ENCODE measurements at regions not wholly inside any gene's neighbourhood (a gene's known extent, or its start where the extent isn't known, plus 50 kb on each side); places are given as distances from the start of the nearest gene placed in this dataset.
"Not testable (repeated sequence)": the region's sequence is repeated elsewhere in the genome, so short reads cannot be mapped to it uniquely, and the experiment has no call there.

DNA sequence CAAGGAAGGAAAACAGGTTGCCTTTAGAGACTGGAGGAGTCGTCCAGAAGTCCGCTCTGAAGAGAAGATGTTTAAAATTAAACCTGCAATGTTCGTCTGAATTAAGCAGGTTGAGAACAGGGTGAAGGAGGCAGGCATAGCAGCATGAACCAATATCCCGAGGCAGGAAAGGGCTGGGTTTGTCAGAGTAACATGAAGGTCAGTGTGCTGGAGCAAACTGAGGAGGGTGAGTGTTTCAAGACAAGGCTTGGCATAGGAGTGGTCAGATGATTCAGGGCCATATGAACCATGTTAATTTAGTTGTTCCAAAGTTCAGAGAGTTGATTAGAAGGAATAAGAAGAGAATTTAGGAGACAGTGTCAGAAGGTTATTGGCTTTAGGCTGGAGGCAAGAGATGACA is 93.3 kb downstream of the UTRN start:
- H3K9me3 Mint-ChIP-seq = peaks cover 11% of the 10 kb centered on the region
- TF ChIP-seq, protein P1, sequence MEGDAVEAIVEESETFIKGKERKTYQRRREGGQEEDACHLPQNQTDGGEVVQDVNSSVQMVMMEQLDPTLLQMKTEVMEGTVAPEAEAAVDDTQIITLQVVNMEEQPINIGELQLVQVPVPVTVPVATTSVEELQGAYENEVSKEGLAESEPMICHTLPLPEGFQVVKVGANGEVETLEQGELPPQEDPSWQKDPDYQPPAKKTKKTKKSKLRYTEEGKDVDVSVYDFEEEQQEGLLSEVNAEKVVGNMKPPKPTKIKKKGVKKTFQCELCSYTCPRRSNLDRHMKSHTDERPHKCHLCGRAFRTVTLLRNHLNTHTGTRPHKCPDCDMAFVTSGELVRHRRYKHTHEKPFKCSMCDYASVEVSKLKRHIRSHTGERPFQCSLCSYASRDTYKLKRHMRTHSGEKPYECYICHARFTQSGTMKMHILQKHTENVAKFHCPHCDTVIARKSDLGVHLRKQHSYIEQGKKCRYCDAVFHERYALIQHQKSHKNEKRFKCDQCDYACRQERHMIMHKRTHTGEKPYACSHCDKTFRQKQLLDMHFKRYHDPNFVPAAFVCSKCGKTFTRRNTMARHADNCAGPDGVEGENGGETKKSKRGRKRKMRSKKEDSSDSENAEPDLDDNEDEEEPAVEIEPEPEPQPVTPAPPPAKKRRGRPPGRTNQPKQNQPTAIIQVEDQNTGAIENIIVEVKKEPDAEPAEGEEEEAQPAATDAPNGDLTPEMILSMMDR (IDR thresholded peaks at IDR 0.05) = no peak
- no peak for DNase-seq
- H3K36me3 Mint-ChIP-seq (ENCODE audit: low read depth) = peaks cover 30% of the 10 kb centered on the region
- H3K27ac Mint-ChIP-seq = peak overlapping the region; percentile 80
- H3K4me1 Mint-ChIP-seq (ENCODE audit: low read depth) = peaks cover 41% of the 10 kb centered on the region
- H3K4me3 Mint-ChIP-seq = peak overlapping the region; percentile 53
- no peaks in the 10 kb centered on the region; the same call in 1 of the 2 replicates for H3K27me3 Mint-ChIP-seq (ENCODE audit: insufficient read depth)

DNA sequence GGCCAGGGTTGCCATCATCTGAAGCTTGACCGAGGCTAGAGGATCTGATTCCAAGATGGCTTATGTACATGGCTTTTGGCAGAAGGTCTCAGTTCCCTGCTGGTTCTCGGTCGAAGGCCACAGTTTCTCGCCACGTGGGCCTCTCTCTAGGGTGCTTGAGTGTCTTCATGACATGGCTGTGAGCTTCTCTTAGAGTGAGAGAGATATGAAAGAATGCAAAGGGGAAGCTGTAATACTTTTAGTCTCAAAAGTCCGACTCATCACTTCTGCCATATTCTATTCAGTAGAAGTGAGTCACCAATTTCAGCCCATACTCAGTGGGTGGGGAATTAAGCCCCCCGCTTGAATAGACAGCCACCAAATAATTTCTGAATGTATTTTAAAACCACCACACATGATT is 94.2 kb downstream of the UTRN start:
- peaks cover 11% of the 10 kb centered on the region for H3K9me3 Mint-ChIP-seq
- peak overlapping the region; percentile 5; the same call in 1 of the 2 replicates for H3K4me3 Mint-ChIP-seq
- no peaks in the 10 kb centered on the region; the same call in 1 of the 2 replicates for H3K27me3 Mint-ChIP-seq (ENCODE audit: insufficient read depth)
- peak overlapping the region; percentile 80 for H3K27ac Mint-ChIP-seq
- TF ChIP-seq, protein P1 (IDR thresholded peaks at IDR 0.05) = no peak
- DNase-seq = peak; percentile 36
- peaks cover 42% of the 10 kb centered on the region for H3K4me1 Mint-ChIP-seq (ENCODE audit: low read depth)
- peaks cover 30% of the 10 kb centered on the region for H3K36me3 Mint-ChIP-seq (ENCODE audit: low read depth)

DNA sequence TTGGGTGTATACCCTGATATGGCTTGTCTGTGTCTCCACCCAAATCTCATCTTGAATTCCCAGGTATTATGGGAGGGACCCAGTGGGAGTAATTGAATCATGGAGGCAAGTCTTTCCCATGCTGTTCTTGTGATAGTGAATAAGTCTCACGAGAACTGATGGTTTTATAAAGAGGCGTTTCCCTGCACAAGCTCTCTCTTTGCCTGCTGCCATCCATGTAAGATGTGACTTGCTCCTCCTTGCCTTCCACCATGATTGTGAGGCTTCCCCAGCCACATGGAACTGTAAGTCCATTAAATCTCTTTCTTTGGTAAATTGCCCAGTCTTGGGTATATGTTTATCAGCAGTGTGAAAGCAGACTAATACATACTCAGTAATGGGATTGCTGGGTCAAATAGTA is 96.4 kb downstream of the UTRN start:
- Mint-ChIP-seq H3K36me3 (ENCODE audit: low read depth) (peaks cover 33% of the 10 kb centered on the region), H3K4me1 (ENCODE audit: low read depth) (peaks cover 40% of the 10 kb centered on the region), H3K9me3 (peaks cover 11% of the 10 kb centered on the region)
- not testable (repeated sequence) for H3K27me3 Mint-ChIP-seq (ENCODE audit: insufficient read depth); H3K4me3 Mint-ChIP-seq; H3K27ac Mint-ChIP-seq; DNase-seq

DNA sequence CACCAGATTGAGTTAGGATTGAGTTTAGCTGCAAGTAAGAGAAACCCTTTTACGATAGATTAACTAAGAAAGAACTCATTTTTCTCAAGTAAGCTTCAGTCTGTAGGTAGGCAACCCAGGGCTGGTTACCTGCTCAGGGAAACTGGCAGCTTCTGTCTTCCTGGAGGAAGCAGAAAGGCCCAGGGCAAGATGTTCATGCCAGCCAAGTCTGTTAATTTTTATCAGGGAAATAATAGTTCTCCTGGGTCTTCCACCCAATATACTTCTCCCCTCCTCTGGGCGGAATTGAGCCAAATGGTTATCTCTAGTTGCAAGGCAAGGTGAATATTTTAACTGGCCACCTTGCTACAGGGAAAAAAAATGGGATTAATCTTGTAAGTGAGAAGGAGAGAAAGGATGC is 98.2 kb downstream of the UTRN start:
- H3K4me3 Mint-ChIP-seq = no peak overlapping the region
- peaks cover 33% of the 10 kb centered on the region for H3K36me3 Mint-ChIP-seq (ENCODE audit: low read depth)
- no peak for DNase-seq
- H3K9me3 Mint-ChIP-seq = peaks cover 11% of the 10 kb centered on the region
- H3K4me1 Mint-ChIP-seq (ENCODE audit: low read depth) = peaks cover 27% of the 10 kb centered on the region
- TF ChIP-seq, protein P1 (IDR thresholded peaks at IDR 0.05) = no peak
- H3K27me3 Mint-ChIP-seq (ENCODE audit: insufficient read depth) = no peaks in the 10 kb centered on the region; the same call in 1 of the 2 replicates
- no peak overlapping the region for H3K27ac Mint-ChIP-seq

DNA sequence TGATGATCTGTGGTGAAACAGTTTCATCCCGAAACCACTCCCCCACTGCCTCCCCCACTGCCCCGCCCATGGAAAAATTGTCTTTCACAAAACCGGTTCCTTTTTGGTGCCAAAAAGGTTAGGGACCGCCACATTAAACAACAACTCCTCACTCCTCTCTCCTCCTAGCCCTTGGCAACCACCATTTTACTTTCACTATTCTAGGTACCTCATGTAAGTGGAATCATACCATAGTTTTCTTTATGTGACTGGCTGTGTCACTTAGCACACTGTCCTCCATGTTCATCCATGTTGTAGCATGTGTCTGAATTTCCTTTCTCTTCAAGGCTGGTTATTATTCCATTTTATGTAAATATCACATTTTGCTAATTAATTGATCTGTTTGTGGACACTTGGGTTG is 99.3 kb downstream of the UTRN start:
- no peak for DNase-seq
- Mint-ChIP-seq H3K4me3 (no peak overlapping the region), H3K36me3 (ENCODE audit: low read depth) (peaks cover 29% of the 10 kb centered on the region), H3K27me3 (ENCODE audit: insufficient read depth) (no peaks in the 10 kb centered on the region; the same call in 1 of the 2 replicates), H3K27ac (no peak overlapping the region), H3K9me3 (peaks cover 11% of the 10 kb centered on the region), H3K4me1 (ENCODE audit: low read depth) (peaks cover 16% of the 10 kb centered on the region)
- TF ChIP-seq, protein P1 (IDR thresholded peaks at IDR 0.05) = no peak

DNA sequence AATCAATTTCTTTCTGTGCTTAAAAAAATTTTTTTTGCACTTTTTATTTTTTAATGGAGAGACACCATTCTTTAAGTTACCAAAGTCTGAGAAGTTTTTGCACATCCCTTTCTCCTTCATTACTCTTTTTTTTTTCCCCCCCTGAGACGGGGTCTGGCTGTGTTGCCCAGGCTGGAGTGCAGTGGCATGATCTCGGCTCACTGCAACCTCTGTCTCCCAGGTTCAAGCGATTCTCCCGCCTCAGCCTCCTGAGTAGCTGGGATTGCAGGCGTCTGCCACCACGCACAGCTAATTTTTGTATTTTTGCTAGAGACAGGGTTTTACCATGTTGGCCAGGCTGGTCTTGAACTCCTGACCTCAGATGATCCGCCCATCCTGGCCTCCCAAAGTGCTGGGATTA is 104.3 kb downstream of the UTRN start:
- peaks cover 27% of the 10 kb centered on the region for H3K4me1 Mint-ChIP-seq (ENCODE audit: low read depth)
- H3K4me3 Mint-ChIP-seq; DNase-seq; H3K9me3 Mint-ChIP-seq; H3K27me3 Mint-ChIP-seq (ENCODE audit: insufficient read depth); H3K27ac Mint-ChIP-seq; H3K36me3 Mint-ChIP-seq (ENCODE audit: low read depth): not testable (repeated sequence)

DNA sequence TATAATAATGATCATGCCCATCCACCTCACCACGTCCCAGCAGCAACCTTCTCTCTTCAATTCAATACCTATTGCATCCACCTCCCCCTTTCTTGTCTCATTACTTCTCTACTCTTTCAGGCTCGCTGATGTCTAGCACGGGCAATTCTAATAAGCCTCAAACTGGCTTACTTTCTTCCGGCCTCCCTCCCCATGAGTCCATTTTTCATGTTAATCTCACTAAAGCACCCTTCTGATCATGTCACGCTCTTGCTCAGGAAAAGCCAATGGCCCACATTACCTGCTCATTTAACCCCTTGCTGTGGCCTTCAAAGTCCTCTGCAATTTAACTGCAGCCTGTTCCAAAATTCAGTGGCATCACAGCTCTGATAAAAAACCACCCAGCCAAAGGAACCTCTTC is 105.1 kb downstream of the UTRN start:
- H3K27ac Mint-ChIP-seq = no peak overlapping the region
- no peaks in the 10 kb centered on the region for H3K27me3 Mint-ChIP-seq (ENCODE audit: insufficient read depth)
- TF ChIP-seq, protein P1 (IDR thresholded peaks at IDR 0.05) = no peak

More for the DNA sequence above, 105.1 kb downstream of the UTRN start:
- Mint-ChIP-seq H3K9me3 (no peaks in the 10 kb centered on the region), H3K36me3 (ENCODE audit: low read depth) (peaks cover 7% of the 10 kb centered on the region; the same call in 1 of the 2 replicates), H3K4me1 (ENCODE audit: low read depth) (peaks cover 29% of the 10 kb centered on the region), H3K4me3 (no peak overlapping the region)
- DNase-seq = no peak

Measured in HFFc6 (cell line).